ENCODE measurements at regions not wholly inside any gene's neighbourhood (a gene's known extent, or its start where the extent isn't known, plus 50 kb on each side); places are given as distances from the start of the nearest gene placed in this dataset.
"Not testable (repeated sequence)": the region's sequence is repeated elsewhere in the genome, so short reads cannot be mapped to it uniquely, and the experiment has no call there.

GRCh38 chr14:85344847-85345570, 184.9 kb upstream of the FLRT2 start:
- DNase-seq (ENCODE audit: low read depth), result no peak

- DNase-seq (ENCODE audit: low read depth), result no peak
Observed at GRCh38 chr14:85350667-85351066, 179.3 kb upstream of the FLRT2 start.

- not testable (repeated sequence) for DNase-seq (ENCODE audit: low read depth)
Observed at GRCh38 chr14:85352588-85352987, 177.4 kb upstream of the FLRT2 start.

GRCh38 chr14:85357120-85357519, 172.8 kb upstream of the FLRT2 start:
- DNase-seq (ENCODE audit: low read depth), result no peak

- no peak for DNase-seq (ENCODE audit: low read depth)
Observed at GRCh38 chr14:85358136-85358785, 171.7 kb upstream of the FLRT2 start.

- DNase-seq (ENCODE audit: low read depth), result no peak
Observed at GRCh38 chr14:85359505-85359904, 170.4 kb upstream of the FLRT2 start.

GRCh38 chr14:85363358-85363757, 166.6 kb upstream of the FLRT2 start:
- DNase-seq (ENCODE audit: low read depth), result no peak

GRCh38 chr14:85366226-85366625, 163.7 kb upstream of the FLRT2 start:
- DNase-seq (ENCODE audit: low read depth), result no peak

- peak; percentile 3 for DNase-seq (ENCODE audit: low read depth)
Observed at GRCh38 chr14:85380881-85381280, 149.1 kb upstream of the FLRT2 start.

- DNase-seq (ENCODE audit: low read depth), result no peak
Observed at GRCh38 chr14:85382341-85382740, 147.6 kb upstream of the FLRT2 start.

GRCh38 chr14:85387181-85387580, 142.8 kb upstream of the FLRT2 start:
- no peak for DNase-seq (ENCODE audit: low read depth)

GRCh38 chr14:85390236-85390635, 139.7 kb upstream of the FLRT2 start:
- DNase-seq (ENCODE audit: low read depth), result no peak

- no peak for DNase-seq (ENCODE audit: low read depth)
Observed at GRCh38 chr14:85391455-85391854, 138.5 kb upstream of the FLRT2 start.

GRCh38 chr14:85391892-85392291, 138.1 kb upstream of the FLRT2 start:
- DNase-seq (ENCODE audit: low read depth), result no peak

GRCh38 chr14:85399186-85399585, 130.8 kb upstream of the FLRT2 start:
- DNase-seq (ENCODE audit: low read depth), result no peak

- DNase-seq (ENCODE audit: low read depth), result no peak
Observed at GRCh38 chr14:85400678-85401077, 129.3 kb upstream of the FLRT2 start.

GRCh38 chr14:85401384-85401783, 128.6 kb upstream of the FLRT2 start:
- DNase-seq (ENCODE audit: low read depth), result no peak

- no peak for DNase-seq (ENCODE audit: low read depth)
Observed at GRCh38 chr14:85402569-85403162, 127.3 kb upstream of the FLRT2 start.

- no peak for DNase-seq (ENCODE audit: low read depth)
Observed at GRCh38 chr14:85409481-85410210, 120.3 kb upstream of the FLRT2 start.

- DNase-seq (ENCODE audit: low read depth), result no peak
Observed at GRCh38 chr14:85412756-85413155, 117.2 kb upstream of the FLRT2 start.

- DNase-seq (ENCODE audit: low read depth), result no peak
Observed at GRCh38 chr14:85413836-85414526, 116.0 kb upstream of the FLRT2 start.

All from Daoy (cell line).